ENCODE measurements at regions not wholly inside any gene's neighbourhood (a gene's known extent, or its start where the extent isn't known, plus 50 kb on each side); places are given as distances from the start of the nearest gene placed in this dataset.
A peak's percentile ranks its signal among the peaks of the same experiment; 100 is the strongest.

- Histone ChIP-seq H3K4me2 (no peak overlapping the region), H2AFZ (ENCODE audit: low read depth) (no peak overlapping the region), H3K4me3 (ENCODE audit: low read depth in 2 of 2, low read length in 1 of 2) (no peak overlapping the region), H3K36me3 (replicated peaks in 1 of 2; ENCODE audit: control insufficient read depth in 1 of 2, insufficient read depth in 2 of 2, low read length in 1 of 2) (no peaks in the 10 kb centered on the region), H3K9me2 (no peaks in the 10 kb centered on the region), H3F3A (replicated peaks; ENCODE audit: insufficient read depth) (no peaks in the 10 kb centered on the region), H3K79me2 (ENCODE audit: insufficient read depth) (no peaks in the 10 kb centered on the region), H3K27me3 (ENCODE audit: insufficient read depth) (no peaks in the 10 kb centered on the region), H3K9ac (no peak overlapping the region), H3K4me1 (ENCODE audit: control insufficient read depth in 1 of 2, insufficient read depth in 2 of 2, low read depth in 1 of 2, low read length in 1 of 2) (peaks cover 0 to 3% of the 10 kb centered on the region in 2 experiments; a peak in 1 of 4 replicates), H3K9me3 (no peaks in the 10 kb centered on the region), H3K27ac (ENCODE audit: low read depth in 2 of 2, low read length in 1 of 2) (no peak overlapping the region), H4K20me1 (ENCODE audit: insufficient read depth) (no peaks in the 10 kb centered on the region)
- WGBS (ENCODE audit: low lambda C conversion rate), result 32% methylated on average over 4 of the region's 4 CpGs
- no peak for DNase-seq
- ChIA-PET CTCF (interaction anchor here (1.3 kb wide), 1 partner anchor 82 kb away, joined by 3 read pairs; no protein-coding TSS in a partner anchor), POLR2A (no interaction called here)
- no peak for TF ChIP-seq TEAD4 (IDR thresholded peaks at IDR 0.05; ENCODE audit: borderline replicate concordance, insufficient read depth)
- no peak for TF ChIP-seq POLR2AphosphoS5 (IDR thresholded peaks at IDR 0.05; ENCODE audit: low read depth, low read length)
- TF ChIP-seq YY1 (IDR thresholded peaks at IDR 0.05; ENCODE audit: low read depth), result no peak
- TF ChIP-seq USF2 (IDR thresholded peaks at IDR 0.05; ENCODE audit: borderline replicate concordance, low read depth, low read length), result no peak
- TF ChIP-seq TAF1 (IDR thresholded peaks at IDR 0.05; ENCODE audit: borderline replicate concordance, low read depth, low read length), result no peak
- TF ChIP-seq RFX5 (IDR thresholded peaks at IDR 0.05; ENCODE audit: low read length), result no peak
- no peak for TF ChIP-seq REST (IDR thresholded peaks at IDR 0.05; ENCODE audit: low read depth, low read length)
- TF ChIP-seq NFIC (IDR thresholded peaks at IDR 0.05; ENCODE audit: borderline replicate concordance), result no peak
- TF ChIP-seq FOXM1 (IDR thresholded peaks at IDR 0.05; ENCODE audit: low read depth), result no peak
- no peak for TF ChIP-seq EZH2phosphoT487 (IDR thresholded peaks at IDR 0.05; ENCODE audit: borderline replicate concordance, low read depth)
- TF ChIP-seq RXRA (IDR thresholded peaks at IDR 0.05; ENCODE audit: borderline replicate concordance, low read depth), result no peak
Measured at GRCh38 chr11:127925475-127925874, 661.9 kb downstream of the ETS1 start.

DNA sequence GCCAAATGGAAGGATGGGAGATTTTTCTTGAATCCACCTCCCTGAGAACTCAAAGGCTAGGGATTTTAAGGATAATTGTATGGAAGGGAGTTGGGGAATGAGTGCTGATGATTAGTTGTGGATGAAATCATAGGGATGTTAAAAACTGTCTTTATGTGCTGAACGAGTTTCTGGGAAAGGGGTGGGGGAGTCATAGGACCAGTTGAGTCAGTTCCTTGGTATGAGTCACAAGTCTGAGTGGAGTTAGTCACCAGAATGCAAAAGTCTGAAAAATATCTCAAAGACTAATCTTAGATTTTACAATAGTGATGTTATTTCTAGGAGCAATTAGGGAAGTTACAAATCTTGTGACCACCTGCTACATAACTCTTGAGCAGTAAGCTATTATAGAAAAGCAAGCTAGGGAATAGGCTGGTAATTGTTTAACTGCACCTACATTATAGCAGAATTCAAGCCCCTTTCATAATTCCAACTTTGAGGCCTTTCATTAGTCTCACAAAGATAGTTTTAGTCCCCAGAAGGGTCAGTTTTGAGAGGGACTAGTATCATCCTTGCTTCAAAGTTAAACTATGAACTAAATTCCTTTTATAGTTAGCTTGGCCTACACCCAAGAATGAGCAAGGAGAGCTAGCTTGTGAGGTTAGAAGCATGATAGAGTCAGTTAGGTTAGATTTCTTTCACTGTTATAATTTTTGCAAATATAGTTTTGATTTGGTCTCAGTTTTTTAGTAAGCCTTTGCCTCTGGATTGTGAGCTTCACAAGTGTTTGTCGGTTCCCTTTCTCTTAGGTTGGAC, 668.0 kb downstream of the ETS1 start:
- ChIA-PET CTCF (interaction anchor here (0.6 to 1.3 kb wide), 4 partner anchors 12 to 76 kb away, joined by 3 to 5 read pairs (median 3); no protein-coding TSS in a partner anchor), POLR2A (no interaction called here)
- Histone ChIP-seq H4K20me1 (ENCODE audit: insufficient read depth) (no peaks in the 10 kb centered on the region), H3K4me1 (ENCODE audit: control insufficient read depth in 1 of 2, insufficient read depth in 2 of 2, low read depth in 1 of 2, low read length in 1 of 2) (no peaks in the 10 kb centered on the region), H3K27me3 (ENCODE audit: insufficient read depth) (no peaks in the 10 kb centered on the region), H2AFZ (ENCODE audit: low read depth) (no peak overlapping the region), H3K4me2 (no peak overlapping the region), H3K27ac (ENCODE audit: low read depth in 2 of 2, low read length in 1 of 2) (peak overlapping the region in 1 of 2 experiments; percentile 60; a peak in 2 of 4 replicates), H3K79me2 (ENCODE audit: insufficient read depth) (no peaks in the 10 kb centered on the region), H3K36me3 (replicated peaks in 1 of 2; ENCODE audit: control insufficient read depth in 1 of 2, insufficient read depth in 2 of 2, low read length in 1 of 2) (peaks cover 0 to 4% of the 10 kb centered on the region in 2 experiments), H3K9me3 (no peaks in the 10 kb centered on the region), H3F3A (replicated peaks; ENCODE audit: insufficient read depth) (peaks cover 12% of the 10 kb centered on the region), H3K9ac (no peak overlapping the region), H3K4me3 (ENCODE audit: low read depth in 2 of 2, low read length in 1 of 2) (no peak overlapping the region), H3K9me2 (no peaks in the 10 kb centered on the region)
- no peak for DNase-seq
- 0 out of 2 replicates have a peak, but pooled peaks have one; percentile 36 for TF ChIP-seq JUND (IDR thresholded peaks at IDR 0.05)
- no peak for TF ChIP-seq ELF1 (IDR thresholded peaks at IDR 0.05)
- peak; percentile 52; the same call in 1 of the 2 replicates for TF ChIP-seq FOSL2 (IDR thresholded peaks at IDR 0.05; ENCODE audit: borderline replicate concordance, low read depth)
- TF ChIP-seq SMC3 (IDR thresholded peaks at IDR 0.05; ENCODE audit: low read depth, low read length), result no peak
- TF ChIP-seq MAX (IDR thresholded peaks at IDR 0.05; ENCODE audit: low read depth), result no peak
- no peak for TF ChIP-seq USF1 (IDR thresholded peaks at IDR 0.05; ENCODE audit: borderline replicate concordance, low read depth)
- peak; percentile 13; the same call in 1 of the 2 replicates for TF ChIP-seq TCF12 (IDR thresholded peaks at IDR 0.05)
- TF ChIP-seq MXI1 (IDR thresholded peaks at IDR 0.05; ENCODE audit: low read depth, low read length), result no peak
- WGBS (ENCODE audit: low lambda C conversion rate), result 36% methylated on average over 2 of the region's 2 CpGs

All from SK-N-SH (cell line).